ENCODE measurements at regions not wholly inside any gene's neighbourhood (a gene's known extent, or its start where the extent isn't known, plus 50 kb on each side); places are given as distances from the start of the nearest gene placed in this dataset.
"Not testable (repeated sequence)": the region's sequence is repeated elsewhere in the genome, so short reads cannot be mapped to it uniquely, and the experiment has no call there.

DNA sequence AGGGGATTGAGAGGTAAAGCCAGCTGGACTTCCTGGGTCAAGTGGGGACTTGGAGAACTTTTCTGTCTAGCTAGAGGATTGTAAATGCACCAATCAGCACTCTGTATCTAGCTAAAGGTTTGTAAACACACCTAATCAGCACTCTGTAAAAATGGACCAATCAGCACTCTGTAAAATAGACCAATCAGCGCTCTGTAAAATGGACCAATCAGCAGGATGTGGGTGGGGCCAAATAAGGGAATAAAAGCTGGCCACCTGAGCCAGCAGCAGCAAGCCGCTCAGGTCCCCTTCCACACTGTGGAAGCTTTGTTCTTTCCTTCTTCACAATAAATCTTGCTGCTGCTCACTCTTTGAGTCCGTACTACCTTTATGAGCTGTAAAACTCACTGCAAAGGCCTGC, 87.7 kb downstream of the COPRS start:
- TF ChIP-seq CTCF, EP300, POLR2A (IDR thresholded peaks at IDR 0.05): not testable (repeated sequence)

Measured in stomach (tissue), 4 donors.